Sigmoid colon (tissue), 4 donors: ENCODE measurements at regions not wholly inside any gene's neighbourhood (a gene's known extent, or its start where the extent isn't known, plus 50 kb on each side); places are given as distances from the start of the nearest gene placed in this dataset.

Source experiments
- CTCF ChIP-seq, 4 experiments: fragments of 450-650 bp in 3 of 4; fragments of 200-600 bp in 1 of 4; IDR thresholded peaks; one replicate each; pipeline ENCODE4 v1.5.1; 2016 to 2019; ENCODE audit warnings: antibody characterized with exemption in 4 of 4, mild to moderate bottlenecking in 3 of 4, moderate library complexity in 2 of 4
- EP300 ChIP-seq, 4 donors: sonication (generic); formaldehyde crosslinking; IDR thresholded peaks; one replicate each; pipeline ENCODE4 v1.6.1; 2017; ENCODE audit warnings: antibody characterized with exemption in 4 of 4
- POLR2AphosphoS5 ChIP-seq, 4 donors: sonication (generic); formaldehyde crosslinking; IDR thresholded peaks; one replicate each; pipeline ENCODE4 v1.6.1; 2017; ENCODE audit warnings: antibody characterized with exemption in 4 of 4

- TF ChIP-seq CTCF (IDR thresholded peaks at IDR 0.05) (no peak), EP300 (IDR thresholded peaks at IDR 0.05) (no peak), POLR2AphosphoS5 (IDR thresholded peaks at IDR 0.05) (no peak)
Observed at GRCh38 chr1:172893146-172893841, 157.4 kb downstream of the TNFSF18 start.
